Esophagus squamous epithelium (tissue), 5 donors: ENCODE measurements at regions not wholly inside any gene's neighbourhood (a gene's known extent, or its start where the extent isn't known, plus 50 kb on each side); places are given as distances from the start of the nearest gene placed in this dataset.

Experiments used
- DNase-seq: peaks from one replicate; lab custom pipeline; 2025; lab: John Stamatoyannopoulos, UW
- H3K27ac ChIP-seq, 4 donors: fragments of 200-600 bp; sonication (generic); one replicate each; pipeline ENCODE4 v1.5.1; 2016 to 2019; ENCODE audit warnings: mild to moderate bottlenecking in 1 of 4
- H3K27me3 ChIP-seq, 4 donors: fragments of 200-600 bp; sonication (generic); 1 replicate in 3 of 4; 2 replicates in 1 of 4; pipeline versions ENCODE4 v1.5.1 to v1.6.0; 2017 to 2021; ENCODE audit warnings: antibody characterized with exemption in 1 of 4
- H3K36me3 ChIP-seq, 3 donors: fragments of 200-600 bp; sonication (generic); one replicate each; pipeline ENCODE4 v1.5.1; 2016 to 2019
- H3K4me1 ChIP-seq, 3 donors: fragments of 200-600 bp; sonication (generic); one replicate each; pipeline ENCODE4 v1.5.1; 2017 to 2019
- H3K4me3 ChIP-seq, 4 donors: fragments of 200-600 bp; sonication (generic); 1 replicate in 3 of 4; 2 replicates in 1 of 4; pipeline ENCODE4 v1.5.1; 2016 to 2019; ENCODE audit warnings: mild to moderate bottlenecking in 2 of 4, moderate library complexity in 1 of 4
- H3K9me3 ChIP-seq, 3 donors: fragments of 200-600 bp; sonication (generic); one replicate each; pipeline ENCODE4 v1.5.1; 2016 to 2019
- POLR2A ChIP-seq, 4 donors: fragments of 450-650 bp; IDR thresholded peaks; one replicate each; pipeline ENCODE4 v1.6.1; 2017; ENCODE audit warnings: antibody characterized with exemption in 4 of 4, mild to moderate bottlenecking in 4 of 4, moderate library complexity in 3 of 4
- whole genome bisulfite sequencing, 2 donors: methylation state at CpG; one replicate each; pipeline ENCODE4 v1.1.5; 2018; 5-methylcytosine and 5-hydroxymethylcytosine counted together
- intact Hi-C: fragments of 100-400 bp; cut with DNase I; formaldehyde crosslinking; loops from one replicate; pipeline ENCODE4 v1.15.0; 2022
- TF ChIP-seq, protein P1 (sequence below), 6 experiments: fragments of 450-650 bp in 4 of 6; fragments of 200-600 bp in 2 of 6; sonication (generic) in 2 of 6; IDR thresholded peaks; one replicate each; pipeline ENCODE4 v1.5.1; 2016 to 2019; ENCODE audit warnings: antibody characterized with exemption in 6 of 6, mild to moderate bottlenecking in 4 of 6, moderate library complexity in 4 of 6
- donor health status: DM: yes; HTN: yes; CAD: no.

DNA sequence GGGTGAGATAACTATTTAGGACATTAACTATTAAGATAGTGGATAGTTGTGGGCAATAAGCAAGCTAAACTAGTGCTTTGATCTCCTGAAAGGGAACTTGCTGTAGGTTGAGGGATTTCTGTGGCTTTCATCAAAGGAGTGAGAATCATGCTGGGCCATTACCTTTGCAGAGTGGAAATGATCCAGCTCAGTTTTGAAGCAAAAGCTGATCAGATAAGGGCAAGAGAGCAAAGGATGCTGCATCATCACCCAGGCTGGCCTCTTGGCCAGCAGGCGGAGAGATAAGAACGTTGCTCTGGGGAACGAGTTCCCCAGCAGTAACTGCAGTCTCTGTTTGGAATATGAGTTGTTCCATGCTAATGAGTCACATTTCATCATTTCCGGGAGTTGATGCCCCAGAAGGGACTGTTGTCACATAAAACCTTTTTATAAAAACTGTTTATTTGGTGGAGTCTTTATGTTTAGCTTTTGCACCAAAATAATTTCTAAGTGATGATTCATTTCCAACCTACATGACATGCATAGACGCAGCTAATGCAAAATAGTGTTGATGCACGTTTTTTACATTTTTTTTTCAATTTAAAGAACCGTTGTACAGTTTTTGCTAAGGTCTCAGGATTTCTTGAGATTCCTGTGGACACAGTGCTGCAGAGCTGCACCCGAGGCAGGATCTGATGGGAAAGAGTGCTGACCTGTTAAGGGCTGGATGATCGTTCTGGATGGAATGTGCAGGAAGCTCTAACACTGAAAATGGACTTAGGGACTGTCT lies 99.3 kb downstream of the ACTBL2 start:
- no peak overlapping the region for H3K4me3 ChIP-seq
- DNase-seq = no peak
- H3K27ac ChIP-seq = no peak overlapping the region
- intact Hi-C loops = no loop called here
- no peaks in the 10 kb centered on the region for H3K27me3 ChIP-seq
- H3K4me1 ChIP-seq = peaks cover 0 to 8% (median 4%) of the 10 kb centered on the region in 3 donors
- TF ChIP-seq POLR2A (IDR thresholded peaks at IDR 0.05) = no peak
- TF ChIP-seq, protein P1, sequence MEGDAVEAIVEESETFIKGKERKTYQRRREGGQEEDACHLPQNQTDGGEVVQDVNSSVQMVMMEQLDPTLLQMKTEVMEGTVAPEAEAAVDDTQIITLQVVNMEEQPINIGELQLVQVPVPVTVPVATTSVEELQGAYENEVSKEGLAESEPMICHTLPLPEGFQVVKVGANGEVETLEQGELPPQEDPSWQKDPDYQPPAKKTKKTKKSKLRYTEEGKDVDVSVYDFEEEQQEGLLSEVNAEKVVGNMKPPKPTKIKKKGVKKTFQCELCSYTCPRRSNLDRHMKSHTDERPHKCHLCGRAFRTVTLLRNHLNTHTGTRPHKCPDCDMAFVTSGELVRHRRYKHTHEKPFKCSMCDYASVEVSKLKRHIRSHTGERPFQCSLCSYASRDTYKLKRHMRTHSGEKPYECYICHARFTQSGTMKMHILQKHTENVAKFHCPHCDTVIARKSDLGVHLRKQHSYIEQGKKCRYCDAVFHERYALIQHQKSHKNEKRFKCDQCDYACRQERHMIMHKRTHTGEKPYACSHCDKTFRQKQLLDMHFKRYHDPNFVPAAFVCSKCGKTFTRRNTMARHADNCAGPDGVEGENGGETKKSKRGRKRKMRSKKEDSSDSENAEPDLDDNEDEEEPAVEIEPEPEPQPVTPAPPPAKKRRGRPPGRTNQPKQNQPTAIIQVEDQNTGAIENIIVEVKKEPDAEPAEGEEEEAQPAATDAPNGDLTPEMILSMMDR (IDR thresholded peaks at IDR 0.05) = peak in 1 of 6 experiments; percentile 16
- no peaks in the 10 kb centered on the region for H3K9me3 ChIP-seq
- WGBS, 2 donors = 14 to 17% methylated on average over 8 to 9 of the region's 9 CpGs
- H3K36me3 ChIP-seq = no peaks in the 10 kb centered on the region

DNA sequence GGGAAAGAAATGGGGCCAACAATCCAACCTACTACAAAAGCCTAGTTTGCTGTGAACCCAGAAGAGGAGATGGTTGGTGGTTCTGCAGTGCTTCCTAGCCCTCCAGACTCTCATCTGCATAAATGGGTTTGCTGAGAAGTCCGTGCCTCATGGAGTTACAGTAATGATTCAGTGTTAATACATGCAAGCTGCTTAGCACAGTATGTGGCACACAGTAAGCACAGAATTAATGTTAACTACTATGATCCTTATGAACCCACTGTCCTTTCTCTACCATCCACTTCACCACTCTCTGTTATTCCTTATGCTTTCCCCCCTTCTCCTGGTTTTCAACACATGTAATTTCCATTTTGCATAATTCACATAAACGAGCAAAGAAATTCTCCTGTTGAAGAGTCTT lies 100.0 kb downstream of the ACTBL2 start:
- Histone ChIP-seq H3K36me3 (no peaks in the 10 kb centered on the region), H3K27me3 (no peaks in the 10 kb centered on the region), H3K9me3 (no peaks in the 10 kb centered on the region), H3K4me1 (peaks cover 0 to 8% (median 4%) of the 10 kb centered on the region in 3 donors), H3K4me3 (no peak overlapping the region), H3K27ac (no peak overlapping the region)
- 61% methylated on average over 2 of the region's 2 CpGs for WGBS, 2 donors
- intact Hi-C loops = no loop called here
- no peak for DNase-seq
- TF ChIP-seq, protein P1 (IDR thresholded peaks at IDR 0.05) = no peak
- TF ChIP-seq POLR2A (IDR thresholded peaks at IDR 0.05) = no peak

DNA sequence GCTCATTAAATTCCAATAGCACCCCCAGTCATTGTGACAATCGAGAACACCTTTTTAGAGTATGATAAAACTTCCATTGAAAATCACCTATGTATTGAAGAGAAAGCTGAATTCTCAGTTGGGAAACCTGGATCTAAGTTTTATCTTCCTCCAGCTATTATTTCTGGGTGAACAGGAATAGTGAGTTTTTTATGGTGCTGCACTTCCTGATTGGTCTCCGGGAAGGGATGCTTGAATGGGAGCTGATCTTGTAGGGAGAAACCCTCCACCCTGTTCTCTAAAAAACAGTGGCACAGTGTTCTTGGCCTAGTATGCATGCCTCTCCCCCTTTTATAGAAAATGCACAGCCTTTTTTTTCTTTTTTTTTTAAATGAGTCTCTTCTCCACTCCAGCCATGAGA lies 112.2 kb downstream of the ACTBL2 start:
- no peaks in the 10 kb centered on the region for H3K9me3 ChIP-seq
- no peak overlapping the region for H3K27ac ChIP-seq
- no peaks in the 10 kb centered on the region for H3K4me1 ChIP-seq
- no peak overlapping the region for H3K4me3 ChIP-seq
- WGBS, 2 donors = 49 to 61% methylated on average over 2 of the region's 2 CpGs
- TF ChIP-seq POLR2A (IDR thresholded peaks at IDR 0.05) = no peak
- TF ChIP-seq, protein P1 (IDR thresholded peaks at IDR 0.05) = no peak
- H3K36me3 ChIP-seq = no peaks in the 10 kb centered on the region
- intact Hi-C loops = no loop called here
- DNase-seq = no peak
- H3K27me3 ChIP-seq = no peaks in the 10 kb centered on the region

DNA sequence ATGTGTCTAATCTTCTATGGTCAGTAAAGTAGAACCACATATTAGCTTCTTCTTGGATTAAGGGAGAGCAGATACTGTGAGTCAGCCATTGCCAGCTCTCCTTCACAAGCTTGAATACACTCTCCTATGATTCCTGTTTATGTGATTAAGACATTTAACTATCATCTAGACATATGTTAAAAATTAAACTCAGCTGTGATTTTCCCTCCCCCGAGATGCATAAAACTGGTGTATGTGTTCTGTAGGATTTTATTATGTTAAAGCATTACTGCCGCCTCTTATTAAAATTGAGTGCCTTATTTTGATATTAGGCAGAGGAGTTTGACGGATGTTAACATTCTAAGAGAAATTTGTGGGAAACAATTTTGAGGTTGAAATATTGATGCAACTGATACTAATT lies 114.6 kb downstream of the ACTBL2 start:
- 91 to 96% methylated on average over 3 of the region's 3 CpGs for WGBS, 2 donors
- Histone ChIP-seq H3K9me3 (no peaks in the 10 kb centered on the region), H3K4me1 (no peaks in the 10 kb centered on the region), H3K27me3 (no peaks in the 10 kb centered on the region), H3K27ac (no peak overlapping the region), H3K36me3 (no peaks in the 10 kb centered on the region), H3K4me3 (no peak overlapping the region)
- TF ChIP-seq, protein P1 (IDR thresholded peaks at IDR 0.05) = no peak
- no peak for TF ChIP-seq POLR2A (IDR thresholded peaks at IDR 0.05)
- intact Hi-C loops = no loop called here
- no peak for DNase-seq

DNA sequence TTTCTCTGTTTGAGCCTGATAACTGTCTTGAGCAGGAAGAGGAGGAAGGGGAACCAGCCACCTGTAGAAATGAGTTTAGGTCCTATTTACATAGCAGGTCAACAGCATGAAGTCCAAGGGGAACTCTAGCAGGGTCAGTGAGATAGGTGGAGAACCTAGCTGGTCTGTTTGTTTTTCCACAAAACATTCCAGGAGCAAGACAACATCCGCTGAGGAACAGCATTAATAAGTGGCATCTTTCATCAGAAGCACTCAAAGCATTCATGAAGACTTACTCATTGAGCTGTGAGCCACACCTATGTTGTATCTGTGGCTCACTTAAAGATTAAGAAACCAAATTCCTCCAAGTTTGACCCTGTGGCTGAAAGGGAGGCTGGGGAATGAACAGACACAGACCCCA lies 115.9 kb downstream of the ACTBL2 start:
- no peaks in the 10 kb centered on the region for H3K36me3 ChIP-seq
- no peaks in the 10 kb centered on the region for H3K27me3 ChIP-seq
- H3K9me3 ChIP-seq = no peaks in the 10 kb centered on the region
- no peak for TF ChIP-seq POLR2A (IDR thresholded peaks at IDR 0.05)
- TF ChIP-seq, protein P1 (IDR thresholded peaks at IDR 0.05) = no peak
- no peaks in the 10 kb centered on the region for H3K4me1 ChIP-seq
- intact Hi-C loops = no loop called here
- no peak overlapping the region for H3K4me3 ChIP-seq
- 38 to 67% methylated on average over 1 of the region's 1 CpG for WGBS, 2 donors
- no peak for DNase-seq
- H3K27ac ChIP-seq = no peak overlapping the region
